MV-4-11 (cell line): ENCODE measurements at regions not wholly inside any gene's neighbourhood (a gene's known extent, or its start where the extent isn't known, plus 50 kb on each side); places are given as distances from the start of the nearest gene placed in this dataset.
A peak's percentile ranks its signal among the peaks of the same experiment; 100 is the strongest.
"Not testable (repeated sequence)": the region's sequence is repeated elsewhere in the genome, so short reads cannot be mapped to it uniquely, and the experiment has no call there.

Experiments
- DNase-seq: peaks from one replicate; lab custom pipeline; 2025; lab: John Stamatoyannopoulos, UW

DNA sequence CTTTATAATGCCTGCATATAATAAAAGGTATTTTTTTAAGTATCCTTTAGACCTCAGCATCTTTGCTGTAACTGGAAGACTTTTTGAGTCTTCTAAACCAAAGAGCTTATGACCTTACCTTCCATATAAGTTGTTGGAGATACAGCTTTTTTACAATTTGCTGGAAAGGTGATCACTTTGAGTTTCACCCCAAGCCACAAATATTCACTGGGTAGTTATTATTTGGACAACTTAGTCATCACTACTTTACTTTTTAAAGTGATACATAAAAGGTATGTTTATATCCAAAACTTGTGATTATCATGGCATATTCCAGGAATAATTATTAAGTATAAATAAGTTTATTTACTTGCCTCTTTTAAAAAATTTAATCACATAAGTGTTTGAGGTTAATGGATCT lies 246.7 kb upstream of the NRIP1 start:
- DNase-seq = no peak

DNA sequence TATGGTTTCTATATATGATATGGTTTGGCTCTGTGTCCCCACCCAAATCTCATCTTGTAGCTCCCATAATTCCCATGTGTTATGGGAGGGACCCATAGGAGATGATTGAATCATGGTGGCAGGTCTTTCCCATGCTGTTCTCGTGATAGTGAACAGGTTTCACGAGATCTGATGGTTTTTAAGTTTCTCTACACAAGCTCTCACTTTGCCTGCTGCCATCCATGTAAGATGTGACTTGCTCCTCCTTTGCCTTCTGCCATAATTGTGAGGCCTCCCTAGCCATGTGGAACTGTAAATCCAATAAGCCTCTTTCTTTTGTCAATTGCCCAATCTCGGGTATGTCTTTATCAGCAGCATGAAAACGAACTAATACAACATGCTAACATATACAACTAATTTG lies 252.2 kb upstream of the NRIP1 start:
- not testable (repeated sequence) for DNase-seq

DNA sequence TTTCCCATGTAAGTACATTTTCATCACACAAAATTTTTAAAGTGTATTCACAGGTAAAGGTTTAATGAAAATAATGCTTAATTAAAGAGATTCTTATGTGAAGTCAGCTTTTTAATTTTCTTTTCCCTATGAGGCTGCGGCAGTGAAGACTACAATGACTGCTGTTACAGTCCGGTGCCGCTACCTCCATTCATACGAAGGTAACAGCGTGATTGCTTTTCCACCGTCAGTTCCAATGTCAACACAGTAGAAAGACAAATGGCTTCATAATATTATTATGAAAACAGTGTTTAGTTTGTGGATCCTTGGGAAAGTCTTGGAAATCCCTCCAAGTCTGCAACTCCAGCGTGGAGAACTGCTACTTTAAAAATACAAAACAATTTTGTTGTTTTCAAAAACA lies 254.9 kb upstream of the NRIP1 start:
- no peak for DNase-seq

DNA sequence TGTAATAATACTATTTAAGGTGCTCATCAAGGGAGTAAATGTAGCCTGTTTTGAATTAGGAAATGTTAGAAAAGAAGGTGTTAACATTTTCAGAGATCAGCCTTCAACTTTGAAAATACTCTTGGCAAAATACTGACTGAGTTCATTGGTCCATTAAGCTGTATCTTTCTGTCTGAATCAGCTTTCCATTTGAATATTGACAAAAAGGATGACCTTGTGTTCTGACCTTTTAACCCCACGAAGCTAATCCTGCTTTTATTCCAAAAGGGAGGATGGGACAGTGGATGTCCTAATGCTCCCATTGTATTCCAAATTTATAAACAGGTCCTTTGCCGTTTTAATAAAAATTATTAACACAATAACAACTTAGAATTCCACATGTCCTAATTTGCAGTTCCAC lies 259.7 kb upstream of the NRIP1 start:
- no peak for DNase-seq

DNA sequence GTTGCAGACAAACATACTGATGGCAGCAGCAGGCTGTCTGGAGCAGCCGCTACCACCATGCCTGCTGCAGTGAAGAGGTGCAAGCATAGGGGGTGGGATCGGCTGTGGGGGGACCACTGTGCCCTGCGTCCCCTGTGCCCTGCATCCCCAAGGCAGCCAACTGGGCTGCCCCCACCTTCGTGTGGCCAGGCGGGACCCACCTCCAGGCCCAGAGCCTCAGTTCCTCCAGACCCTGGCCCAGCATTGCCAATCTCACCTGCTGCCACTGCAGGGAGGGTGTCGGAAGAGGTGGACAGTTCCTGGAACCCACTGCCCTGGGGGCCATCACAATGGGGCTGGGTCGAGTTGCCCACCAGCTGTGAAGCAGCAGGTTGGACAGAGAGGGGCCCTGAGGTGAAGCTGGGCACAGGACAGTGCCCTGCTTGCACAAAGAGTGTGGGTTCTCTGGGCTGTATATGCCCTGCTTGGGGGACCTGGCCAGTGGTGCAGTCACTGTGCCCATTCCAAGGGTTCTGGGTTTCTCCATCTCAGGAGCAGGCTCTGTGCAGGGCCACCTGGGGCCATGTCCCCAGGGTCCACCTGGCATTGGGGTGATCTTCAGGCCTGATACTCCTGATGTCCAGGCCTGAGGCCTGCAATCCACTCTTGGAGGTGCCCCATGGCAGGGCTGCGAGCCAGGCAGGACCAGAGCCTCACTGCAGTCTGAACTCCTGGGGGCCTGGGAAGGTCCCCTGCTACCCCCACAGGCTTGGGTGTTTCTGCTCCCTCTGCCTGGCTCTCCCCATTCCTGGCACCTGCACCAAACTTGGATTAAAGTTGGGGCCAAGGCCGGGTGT lies 261.4 kb upstream of the NRIP1 start:
- no peak for DNase-seq

DNA sequence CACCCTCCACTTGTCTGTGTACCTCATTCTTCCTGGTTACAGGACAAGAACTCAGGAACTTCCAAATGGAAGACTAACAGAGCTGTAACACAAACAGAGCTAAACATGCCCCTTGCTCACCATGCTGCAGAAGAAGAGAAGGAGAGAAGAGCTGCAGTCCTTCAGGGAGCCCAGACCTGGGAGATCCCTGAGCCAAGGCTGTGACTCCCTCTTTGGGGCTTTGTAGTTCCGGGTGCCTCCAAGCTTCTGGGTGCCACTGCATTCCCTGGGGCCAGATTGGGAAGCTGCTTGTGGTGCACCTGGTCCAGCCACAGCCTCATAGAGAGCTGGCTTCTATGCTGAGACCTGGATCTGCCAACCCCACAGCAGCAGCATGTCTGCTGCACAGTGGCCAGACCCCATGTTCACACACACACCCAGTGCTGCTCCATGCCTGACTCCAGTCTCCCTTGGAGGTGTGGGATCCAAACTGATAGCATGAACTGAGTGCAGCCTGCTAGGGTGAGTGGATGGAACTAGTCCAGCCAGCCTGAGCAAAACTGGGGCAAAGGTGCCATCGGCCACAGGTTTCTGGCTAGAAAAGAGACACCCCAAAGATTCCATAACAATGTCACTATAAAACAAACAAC lies 263.0 kb upstream of the NRIP1 start:
- DNase-seq = no peak

DNA sequence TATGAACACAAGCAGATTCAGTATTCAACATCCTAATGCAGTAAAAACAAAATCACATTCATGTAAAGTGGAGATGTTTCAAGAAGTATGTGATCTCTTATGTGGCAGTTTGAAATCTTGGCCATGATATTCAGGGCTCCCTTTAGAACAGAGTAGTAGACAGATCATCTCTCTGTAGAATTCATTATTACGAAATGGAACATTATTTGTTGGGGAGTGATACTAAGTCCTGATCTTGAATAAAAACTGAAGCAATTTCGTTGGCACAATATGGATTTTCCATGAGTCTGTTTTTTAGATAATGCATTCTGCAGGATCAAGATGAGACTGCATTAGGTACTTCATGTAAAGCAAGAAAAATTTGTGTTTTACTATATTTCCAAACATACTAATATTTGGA lies 264.4 kb upstream of the NRIP1 start:
- DNase-seq = no peak

DNA sequence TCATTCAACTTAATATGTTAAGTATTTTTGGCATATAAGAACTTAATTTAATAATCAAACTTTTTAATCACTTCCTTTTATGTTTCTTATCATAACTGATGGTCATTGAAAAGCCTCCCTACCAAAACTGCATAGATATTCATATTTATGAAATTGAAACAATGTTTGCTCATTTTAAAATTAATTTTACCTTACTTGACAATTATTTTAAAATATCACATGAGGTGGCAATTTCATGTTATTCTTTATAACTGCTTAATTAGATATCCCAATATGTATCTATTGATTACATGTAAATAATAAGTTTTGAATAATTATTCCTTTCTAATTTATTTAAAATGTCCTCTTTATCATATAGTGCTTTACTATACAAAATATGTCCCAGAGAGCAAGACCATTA lies 266.1 kb upstream of the NRIP1 start:
- no peak for DNase-seq

DNA sequence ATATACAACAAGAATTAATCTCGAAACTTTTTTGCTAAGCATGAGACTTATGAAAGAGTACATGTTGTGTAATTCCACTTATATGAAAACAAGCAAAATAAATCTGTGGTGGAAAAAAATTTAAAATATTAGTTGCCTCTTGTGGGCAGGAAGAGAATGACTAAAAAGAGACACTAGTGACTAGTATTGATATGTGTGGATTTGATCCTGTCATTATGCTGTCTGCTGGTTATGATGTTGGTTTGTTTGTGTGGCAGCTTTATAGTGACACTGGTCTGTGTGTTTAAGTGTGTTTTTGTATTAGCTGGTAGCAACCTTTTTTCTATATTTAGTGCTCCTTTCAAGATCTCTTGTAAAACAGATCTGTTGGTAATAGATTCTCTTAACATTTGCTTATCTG lies 267.8 kb upstream of the NRIP1 start:
- DNase-seq = peak; percentile 32

DNA sequence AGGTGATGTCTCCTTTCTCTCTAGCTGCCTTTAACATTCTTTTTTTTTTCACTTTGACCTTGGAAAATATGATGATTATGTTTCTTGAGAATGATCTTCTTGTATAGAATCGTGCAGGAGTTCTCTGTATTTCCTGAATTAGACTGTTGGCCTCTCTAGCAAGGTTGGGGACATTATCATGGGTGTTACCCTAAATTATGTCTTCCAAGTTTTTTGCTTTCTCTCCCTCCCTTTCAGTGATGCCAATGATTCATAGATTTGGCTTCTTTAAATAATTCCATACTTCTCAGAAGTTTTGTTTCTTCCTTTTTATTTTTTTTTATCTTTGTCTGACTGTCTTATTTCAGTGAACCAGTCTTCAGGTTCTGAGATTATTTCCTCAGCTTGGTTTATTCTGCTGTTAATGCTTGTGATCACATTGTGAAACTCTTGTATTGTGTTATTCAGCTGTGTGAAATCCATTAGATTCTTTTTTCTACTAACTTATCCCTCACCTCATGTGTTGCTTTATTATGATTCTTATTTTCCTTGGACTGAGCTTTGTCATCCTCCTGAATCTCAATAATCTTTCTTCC lies 268.4 kb upstream of the NRIP1 start:
- peak; percentile 64 for DNase-seq

DNA sequence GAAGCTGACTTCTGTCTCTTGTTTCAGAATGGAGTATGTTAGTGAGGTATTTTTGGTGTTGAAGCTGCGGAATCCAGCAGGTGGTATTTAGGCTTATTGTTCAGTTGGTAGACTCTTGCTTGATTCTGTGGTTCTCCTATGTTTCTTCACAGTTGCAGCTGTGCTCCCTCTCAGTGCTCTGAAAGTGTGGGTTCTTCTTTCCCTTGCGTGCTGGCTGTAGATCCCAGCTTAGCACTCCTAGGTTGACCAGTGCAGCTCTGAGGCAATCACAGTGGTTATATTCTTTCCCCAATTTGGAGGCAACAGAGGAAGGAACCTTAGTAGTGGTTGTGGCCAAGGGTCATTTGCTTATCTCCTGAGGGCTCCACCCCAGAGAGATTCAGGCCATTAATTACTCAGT lies 269.2 kb upstream of the NRIP1 start:
- peak; percentile 100 for DNase-seq

DNA sequence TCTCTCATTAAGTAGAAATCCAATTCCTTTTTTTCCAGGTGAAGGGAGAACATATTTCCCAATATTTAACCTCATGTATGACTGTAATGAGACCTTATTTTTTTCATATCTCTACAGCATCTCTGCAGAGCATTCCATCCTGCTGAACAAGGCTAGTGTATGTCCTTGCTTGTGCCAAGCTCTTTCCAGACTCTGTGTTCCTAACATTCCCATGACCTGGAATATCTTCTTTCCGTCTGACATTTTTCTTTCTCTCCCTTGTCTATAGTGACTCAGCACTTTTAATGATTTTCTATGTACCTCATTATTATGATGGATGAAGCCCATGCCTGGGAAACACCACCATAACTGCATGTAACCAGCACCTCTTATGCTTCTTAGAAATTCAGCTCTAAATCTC lies 278.3 kb upstream of the NRIP1 start:
- DNase-seq = no peak

DNA sequence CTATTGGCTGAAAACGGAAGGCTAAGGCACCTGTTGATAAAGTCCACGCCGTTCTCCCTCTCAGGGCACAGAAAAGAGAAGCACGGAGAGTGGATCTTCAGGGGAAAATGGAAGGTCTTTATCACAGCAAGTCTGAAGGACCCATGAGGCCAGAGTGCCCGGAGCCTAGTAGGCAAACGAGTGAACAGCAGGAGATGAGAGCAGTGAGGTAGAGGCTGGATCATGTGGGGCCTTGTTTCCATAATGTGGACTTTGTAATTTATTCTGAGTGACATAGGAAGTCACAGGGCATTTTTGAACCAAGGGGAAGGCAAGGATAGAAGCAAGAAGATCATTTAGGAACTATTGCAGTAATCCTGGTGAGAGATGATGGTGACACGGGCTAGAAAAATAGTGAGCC lies 287.2 kb upstream of the NRIP1 start:
- no peak for DNase-seq

DNA sequence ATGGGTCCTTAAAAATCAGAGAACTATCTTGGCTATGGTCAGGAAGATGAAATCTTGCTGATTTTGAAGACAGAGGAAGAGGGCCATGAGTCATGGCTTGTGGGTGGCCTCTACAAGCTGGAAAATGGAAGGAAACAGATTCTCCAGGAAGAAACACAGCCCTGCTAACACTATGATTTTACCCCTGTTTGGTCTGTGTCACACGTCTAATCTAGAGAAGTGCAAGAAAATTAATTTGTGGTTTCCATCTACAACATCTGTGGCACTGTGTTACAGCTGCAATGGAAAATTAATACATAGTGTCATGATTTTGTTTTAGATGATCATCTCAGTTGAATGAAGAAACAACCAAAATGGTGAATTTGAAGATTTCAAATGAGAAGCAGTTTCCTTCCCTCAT lies 288.7 kb upstream of the NRIP1 start:
- peak; percentile 41 for DNase-seq

DNA sequence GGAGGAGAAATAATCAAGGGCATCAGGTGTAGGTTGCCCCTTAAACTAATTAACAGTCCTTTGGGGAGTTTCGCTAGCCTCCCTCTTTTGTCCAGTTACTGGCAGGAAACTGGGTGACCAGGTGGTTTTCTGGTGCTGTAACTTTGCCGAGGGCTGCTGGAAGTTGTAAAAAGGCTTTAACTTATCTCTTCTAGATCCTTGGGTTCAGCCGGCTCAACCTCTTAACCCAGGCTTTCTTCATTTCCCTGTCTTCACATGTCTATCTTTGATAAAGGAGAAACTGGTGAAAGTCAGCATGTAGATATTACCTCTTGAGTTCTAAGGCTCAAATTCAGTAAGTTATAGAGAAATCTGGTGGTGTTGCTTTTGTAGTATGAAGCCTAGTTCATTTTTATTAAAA lies 289.7 kb upstream of the NRIP1 start:
- no peak for DNase-seq

DNA sequence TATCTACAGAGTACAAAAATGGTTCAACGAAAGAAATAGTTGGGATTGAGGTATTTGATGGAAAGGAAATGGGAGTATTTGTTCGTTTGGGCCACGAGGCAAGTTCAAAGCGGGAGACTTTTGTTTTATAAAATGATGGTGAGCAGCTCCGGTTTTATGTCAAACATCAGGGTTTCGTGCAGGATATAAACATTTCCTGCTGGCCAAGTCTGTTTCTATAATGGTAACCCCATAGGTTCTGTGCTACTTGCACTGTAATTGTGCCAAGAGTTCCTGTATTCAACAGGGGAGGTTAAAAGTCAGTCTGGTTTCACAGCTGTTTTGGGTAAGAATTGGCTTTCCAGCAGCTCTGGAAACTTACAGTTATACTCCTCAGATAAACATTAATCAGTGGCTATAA lies 290.3 kb upstream of the NRIP1 start:
- DNase-seq = no peak

DNA sequence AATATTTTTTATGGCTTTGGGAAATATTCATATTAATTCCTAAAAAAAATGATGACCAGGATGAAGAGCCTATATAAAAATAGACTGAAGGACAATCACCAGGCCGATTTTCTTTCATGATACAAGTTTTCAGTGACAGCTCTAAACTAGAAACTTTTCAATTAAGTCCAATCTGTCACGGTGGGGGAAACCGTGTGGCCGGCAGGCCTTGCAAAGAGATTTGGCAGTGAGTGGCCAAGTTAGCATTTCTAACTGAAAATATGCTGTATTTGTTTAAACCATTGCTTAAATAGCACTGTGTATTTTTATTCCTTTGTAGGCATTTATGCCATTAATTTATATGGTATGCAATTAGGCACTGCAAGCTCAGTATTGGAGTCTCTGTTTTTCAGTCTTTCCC lies 294.5 kb upstream of the NRIP1 start:
- DNase-seq = no peak

DNA sequence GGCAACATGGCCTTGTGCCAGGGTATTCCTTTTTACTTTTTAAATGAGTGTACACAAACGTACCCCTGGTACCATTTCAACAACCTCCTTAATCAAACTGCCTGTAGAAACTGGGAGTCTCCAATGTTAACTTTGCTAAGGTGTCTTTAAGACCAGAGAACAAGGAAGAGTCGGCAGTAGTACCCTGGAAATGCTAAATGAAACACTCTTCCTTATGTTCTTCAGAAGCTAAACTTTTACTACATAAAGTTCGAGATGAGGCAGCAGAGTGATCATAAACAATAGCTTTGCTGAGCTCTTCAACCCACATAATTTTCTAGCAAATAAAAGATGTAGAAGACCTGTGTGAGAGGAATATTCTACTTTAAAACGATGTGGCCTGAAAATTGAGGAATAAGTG lies 297.7 kb upstream of the NRIP1 start:
- no peak for DNase-seq

DNA sequence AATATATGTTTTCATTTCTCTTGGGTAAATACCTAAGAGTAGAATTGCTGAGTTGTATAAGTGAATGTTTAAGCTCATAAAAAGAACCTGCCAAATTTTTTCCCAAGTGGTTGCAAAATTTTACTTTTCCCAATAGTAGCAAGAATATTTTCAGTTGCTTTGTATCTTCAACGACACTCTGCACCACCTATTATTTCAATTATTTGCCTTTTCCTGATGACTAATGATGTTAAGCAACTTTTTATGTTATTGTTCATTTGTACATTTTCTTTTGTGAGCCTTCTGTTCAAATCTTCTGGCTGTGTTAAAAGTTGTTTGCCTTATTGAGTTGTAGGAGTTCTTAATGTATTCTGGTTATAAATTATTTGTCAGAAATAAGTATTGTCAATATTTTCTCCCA lies 299.1 kb upstream of the NRIP1 start:
- no peak for DNase-seq

DNA sequence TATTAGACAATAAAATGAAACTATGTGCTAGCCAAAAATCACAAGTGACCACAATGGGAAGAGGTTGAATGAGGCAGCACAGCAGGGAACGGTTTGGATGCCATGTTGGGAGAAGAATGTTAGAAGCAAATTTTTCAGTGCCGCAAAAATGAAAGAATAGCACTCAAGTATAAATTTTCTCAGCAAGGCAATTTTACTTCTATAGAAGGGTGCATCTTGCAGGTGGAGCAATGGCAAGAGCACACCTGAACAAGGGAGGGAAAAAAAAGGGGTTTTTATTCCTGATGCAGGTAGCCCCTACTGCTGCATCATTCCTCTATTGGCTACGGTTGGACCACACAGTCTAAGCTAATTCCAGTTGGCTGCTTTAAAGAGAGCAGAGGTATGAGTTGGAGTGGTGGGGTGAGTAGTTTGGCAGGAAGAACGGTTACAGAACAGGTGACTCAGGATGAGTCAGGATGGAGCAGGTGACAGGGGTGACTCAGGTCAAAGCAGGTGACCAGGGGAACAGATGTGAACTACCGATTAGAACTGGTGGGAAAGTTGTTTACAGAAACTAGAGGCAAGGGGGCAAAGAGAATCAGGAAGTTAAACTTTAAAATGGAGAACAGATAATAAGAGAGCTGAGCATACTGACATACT lies 301.1 kb upstream of the NRIP1 start:
- DNase-seq = no peak

DNA sequence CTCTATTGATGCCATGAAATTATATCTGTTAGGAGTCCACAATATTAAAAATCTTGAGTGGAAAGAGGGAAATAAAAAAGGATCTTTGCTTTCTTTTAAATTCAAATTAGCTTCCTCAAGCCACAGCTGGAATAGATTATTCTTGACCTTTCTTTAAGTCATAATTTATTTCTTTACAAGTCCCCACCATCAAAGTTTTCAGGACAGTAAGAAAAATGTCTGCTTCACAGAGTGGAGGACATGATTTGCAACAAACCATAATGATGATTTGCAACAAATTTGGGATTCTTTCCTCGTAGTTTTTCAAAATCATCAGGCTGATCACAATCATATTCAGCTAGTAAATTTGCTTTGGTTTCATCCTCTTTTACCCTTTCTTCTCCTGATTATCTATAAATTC lies 301.8 kb upstream of the NRIP1 start:
- no peak for DNase-seq

DNA sequence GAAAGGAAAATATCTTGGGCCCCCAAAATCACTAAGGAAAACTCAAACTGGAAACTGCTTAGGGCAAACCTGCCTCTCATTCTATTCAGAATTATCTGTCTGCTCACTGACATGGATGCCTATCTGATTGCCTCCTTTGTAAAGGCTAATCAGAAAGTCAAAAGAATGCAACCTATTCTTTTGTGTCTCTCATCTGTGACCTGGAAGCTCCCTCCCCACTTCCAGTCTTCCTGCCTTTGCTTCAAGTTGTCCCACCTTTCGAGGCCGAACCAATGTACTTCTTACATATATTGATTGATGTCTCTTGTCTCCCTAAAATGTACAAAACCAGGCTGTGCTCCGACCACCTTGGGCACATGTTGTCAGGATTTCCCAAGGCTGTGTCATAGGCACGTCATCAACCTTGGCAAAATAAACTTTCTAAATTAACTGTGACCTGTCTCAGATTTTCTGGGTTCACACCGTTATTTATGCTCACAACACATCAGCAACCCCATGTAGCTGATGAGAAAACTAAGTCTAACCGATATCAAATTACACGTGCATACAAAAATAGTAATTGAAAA lies 302.3 kb upstream of the NRIP1 start:
- no peak for DNase-seq

DNA sequence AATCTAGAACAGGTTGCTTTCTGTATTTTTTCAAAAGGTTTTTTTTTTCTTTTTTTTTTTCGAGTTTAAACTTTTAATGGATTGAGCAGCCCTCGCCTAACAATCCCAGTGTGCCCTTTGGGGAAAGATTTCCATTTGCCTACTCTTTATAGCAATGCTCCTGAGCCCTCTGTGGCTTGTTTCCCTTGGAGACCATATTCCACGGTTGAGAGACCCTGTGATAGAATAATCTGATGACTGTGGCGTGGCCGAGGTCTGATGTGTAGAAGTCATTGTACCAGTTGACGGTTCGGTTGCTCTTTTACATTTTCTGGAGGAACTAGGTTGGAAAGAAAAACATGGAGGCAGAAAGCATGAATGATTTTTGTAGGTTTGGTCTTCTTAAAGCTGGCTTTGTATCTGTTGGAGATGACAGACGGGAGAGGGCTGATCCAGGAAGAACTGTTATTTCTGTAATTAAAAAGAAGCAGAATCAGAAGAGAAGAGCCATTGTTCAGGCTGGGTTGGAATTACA lies 305.7 kb upstream of the NRIP1 start:
- DNase-seq = no peak
